B cell (primary cell): ENCODE measurements at regions not wholly inside any gene's neighbourhood (a gene's known extent, or its start where the extent isn't known, plus 50 kb on each side); places are given as distances from the start of the nearest gene placed in this dataset.

ENCODE experiments used
- ATAC-seq: fragments of 200-7000 bp; cut with Tn5 transposase; one replicate; pipeline ENCODE4 v1.10.0; 2021; ENCODE audit warnings: low read depth, mild to moderate bottlenecking, moderate number of reproducible peaks, moderate library complexity
- CTCF ChIA-PET: fragments of 350-600 bp; sonication (Branson Sonifier 250); formaldehyde crosslinking; loops from one replicate; lab custom pipeline; 2021; ENCODE audit warnings: antibody characterized with exemption, inconsistent platforms; lab: Charles Lee
- POLR2A ChIA-PET: fragments of 350-600 bp; sonication (Branson Sonifier 250); formaldehyde crosslinking; loops from one replicate; lab custom pipeline; 2021; ENCODE audit warnings: antibody characterized with exemption; lab: Charles Lee
- DNase-seq: peaks from one replicate; pipeline ENCODE4 v3.0.0; 2013
- H2AFZ ChIP-seq: 2 replicates; pipeline ENCODE4 v1.6.1; 2012; ENCODE audit warnings: mild to moderate bottlenecking, low read depth, low read length; ENCODE audit not compliant: insufficient read depth, poor library complexity, severe bottlenecking
- H3K27ac ChIP-seq, 2 donors: 1 replicate in 1 of 2; 2 replicates in 1 of 2; pipeline ENCODE4 v1.5.1; 2012 to 2013; ENCODE audit warnings: low read length in 2 of 2, mild to moderate bottlenecking in 2 of 2, moderate library complexity in 1 of 2
- H3K27me3 ChIP-seq, 4 experiments: fragments of 200-600 bp in 1 of 4; sonication (generic) in 1 of 4; replicated peaks in 1 of 4; 1 replicate in 2 of 4; 2 replicates in 2 of 4; pipeline versions ENCODE4 v1.6.1 to v1.7.0; 2013 to 2016; ENCODE audit warnings: low read length in 3 of 4, mild to moderate bottlenecking in 2 of 4, mixed read lengths in 1 of 4, moderate library complexity in 1 of 4; ENCODE audit not compliant: insufficient read depth in 4 of 4, control insufficient read depth in 3 of 4; ENCODE audit errors: control extremely low read depth in 1 of 4
- H3K36me3 ChIP-seq, 2 experiments: replicated peaks in 1 of 2; 1 replicate in 1 of 2; 2 replicates in 1 of 2; pipeline versions ENCODE4 v1.6.1 to v1.7.1; 2013; ENCODE audit warnings: low read length in 1 of 2; ENCODE audit not compliant: insufficient read depth in 2 of 2, control insufficient read depth in 1 of 2; ENCODE audit errors: control extremely low read depth in 1 of 2, extremely low read depth in 1 of 2
- H3K4me1 ChIP-seq, 2 donors: fragments of 200-600 bp in 1 of 2; sonication (generic) in 1 of 2; 1 replicate in 1 of 2; 2 replicates in 1 of 2; pipeline versions ENCODE4 v1.5.1 to v1.6.1; 2013 to 2017; ENCODE audit warnings: low read length in 2 of 2; ENCODE audit not compliant: control insufficient read depth in 2 of 2, insufficient read depth in 2 of 2
- H3K4me2 ChIP-seq: replicated peaks from 2 replicates; pipeline ENCODE3; 2012; ENCODE audit warnings: mild to moderate bottlenecking, low read depth, low read length; ENCODE audit not compliant: poor library complexity, severe bottlenecking
- H3K4me3 ChIP-seq, 5 experiments: fragments of 200-600 bp in 1 of 5; sonication (generic) in 1 of 5; 1 replicate in 3 of 5; 2 replicates in 2 of 5; pipeline versions ENCODE4 v1.5.1 to v1.7.0; 2011 to 2016; ENCODE audit warnings: low read length in 4 of 5, mild to moderate bottlenecking in 4 of 5, low read depth in 2 of 5, control low read depth in 1 of 5, moderate library complexity in 1 of 5; ENCODE audit not compliant: insufficient read depth in 1 of 5; ENCODE audit errors: control extremely low read depth in 1 of 5, extremely low read depth in 1 of 5
- H3K79me2 ChIP-seq: fragments of 200-600 bp; sonication (generic); one replicate; pipeline ENCODE4 v1.6.0; 2016; ENCODE audit warnings: low read length; ENCODE audit not compliant: control insufficient read depth, insufficient read depth
- H3K9ac ChIP-seq: fragments of 200-600 bp; sonication (generic); 2 replicates; pipeline ENCODE4 v1.6.1; 2017; ENCODE audit warnings: mild to moderate bottlenecking, low read length, moderate library complexity
- H3K9me3 ChIP-seq, 3 donors: one replicate each; pipeline versions ENCODE4 v1.6.1 to v1.7.1; 2013; ENCODE audit warnings: low read length in 2 of 3; ENCODE audit not compliant: control insufficient read depth in 2 of 3, insufficient read depth in 1 of 3; ENCODE audit errors: control extremely low read depth in 1 of 3
- H4K20me1 ChIP-seq: 2 replicates; pipeline ENCODE4 v1.6.0; 2012; ENCODE audit warnings: mild to moderate bottlenecking, low read length; ENCODE audit not compliant: insufficient read depth, control insufficient read depth, poor library complexity, severe bottlenecking
- H3K27ac Mint-ChIP-seq: one replicate; pipeline ENCODE4 v1.8.0; 2021; ENCODE audit warnings: mixed read lengths
- H3K27me3 Mint-ChIP-seq: one replicate; pipeline ENCODE4 v1.8.0; 2021; ENCODE audit warnings: mixed read lengths
- H3K4me1 Mint-ChIP-seq: one replicate; pipeline ENCODE4 v1.8.0; 2021; ENCODE audit warnings: mixed read lengths
- H3K4me3 Mint-ChIP-seq: one replicate; pipeline ENCODE4 v1.8.0; 2021; ENCODE audit warnings: mixed read lengths
- H3K9me3 Mint-ChIP-seq: one replicate; pipeline ENCODE4 v1.8.0; 2022; ENCODE audit warnings: mixed read lengths; ENCODE audit not compliant: insufficient read depth
- CTCF ChIP-seq: fragments of 200-600 bp; IDR thresholded peaks from one replicate; pipeline ENCODE4 v1.8.0; 2022; ENCODE audit warnings: antibody characterized with exemption, mild to moderate bottlenecking
- EZH2 ChIP-seq: IDR thresholded peaks from 2 replicates; pipeline ENCODE4 v1.6.1; 2012; ENCODE audit warnings: borderline replicate concordance, low read depth, mild to moderate bottlenecking, moderate library complexity, low read length; ENCODE audit not compliant: insufficient read depth, poor library complexity, severe bottlenecking
- WGBS: methylation state at CpG from one replicate; pipeline ENCODE4 v1.1.5; 2013; ENCODE audit warnings: missing lambda C conversion rate; ENCODE audit not compliant: insufficient coverage; 5-methylcytosine and 5-hydroxymethylcytosine counted together
- intact Hi-C: fragments of 100-400 bp; cut with micrococcal nuclease; formaldehyde crosslinking; loops from one replicate; pipeline ENCODE4 v1.10.0; 2022

- H3K4me3 Mint-ChIP-seq: no peak overlapping the region
Measured at GRCh38 chr15:81604713-81605112, 230.7 kb upstream of the TMC3 start.

More at GRCh38 chr15:81604713-81605112, 230.7 kb upstream of the TMC3 start:
- ATAC-seq (no peak), DNase-seq (no peak)
- Histone ChIP-seq H3K9me3 (peaks cover 0 to 6% (median 0%) of the 10 kb centered on the region in 3 donors), H3K4me3 (no peak overlapping the region), H3K4me1 (no peaks in the 10 kb centered on the region), H3K36me3 (no peaks in the 10 kb centered on the region), H3K27ac (no peak overlapping the region), H3K27me3 (no peaks in the 10 kb centered on the region), H4K20me1 (no peaks in the 10 kb centered on the region), H3K9ac (no peak overlapping the region), H2AFZ (no peak overlapping the region), H3K4me2 (no peak overlapping the region), H3K79me2 (no peaks in the 10 kb centered on the region)
- WGBS: 62% methylated on average over 5 of the region's 5 CpGs
- H3K27ac Mint-ChIP-seq: no peak overlapping the region
- ChIA-PET POLR2A (no interaction called here), CTCF (interaction anchor here (0.7 kb wide), 1 partner anchor 28 kb away, joined by 3 read pairs; no protein-coding TSS in a partner anchor)
- H3K9me3 Mint-ChIP-seq: peaks cover 4% of the 10 kb centered on the region
- intact Hi-C loops: no loop called here
- peaks cover 10% of the 10 kb centered on the region for H3K27me3 Mint-ChIP-seq
- TF ChIP-seq CTCF: no peak
- TF ChIP-seq EZH2: no peak
- no peaks in the 10 kb centered on the region for H3K4me1 Mint-ChIP-seq
